SIG-M5 treated with dmso at 0.1 percent for 504 hours (cell line): ENCODE measurements at regions not wholly inside any gene's neighbourhood (a gene's known extent, or its start where the extent isn't known, plus 50 kb on each side); places are given as distances from the start of the nearest gene placed in this dataset.

Source experiments
- DNase-seq: peaks from one replicate; lab custom pipeline; 2025; ENCODE audit not compliant: unreplicated experiment; lab: John Stamatoyannopoulos, UW

- no peak for DNase-seq
These were observed 96.2 kb upstream of the INSIG1 start for GRCh38 chr7:155201325-155202087.

GRCh38 chr7:155202106-155202871 lies 95.4 kb upstream of the INSIG1 start:
- no peak for DNase-seq

GRCh38 chr7:155203059-155203881 lies 94.4 kb upstream of the INSIG1 start:
- DNase-seq: no peak

- no peak for DNase-seq
These were observed 93.6 kb upstream of the INSIG1 start for GRCh38 chr7:155203882-155204691.

GRCh38 chr7:155204744-155205367 lies 92.8 kb upstream of the INSIG1 start:
- no peak for DNase-seq

- DNase-seq: no peak
These were observed 92.0 kb upstream of the INSIG1 start for GRCh38 chr7:155205368-155206317.

- DNase-seq: no peak
These were observed 91.2 kb upstream of the INSIG1 start for GRCh38 chr7:155206318-155207020.

GRCh38 chr7:155207326-155208002 lies 90.2 kb upstream of the INSIG1 start:
- DNase-seq: no peak

- no peak for DNase-seq
These were observed 88.8 kb upstream of the INSIG1 start for GRCh38 chr7:155208681-155209477.

- DNase-seq: no peak
These were observed 88.0 kb upstream of the INSIG1 start for GRCh38 chr7:155209478-155210319.

- no peak for DNase-seq
These were observed 87.3 kb upstream of the INSIG1 start for GRCh38 chr7:155210356-155210755.

- DNase-seq: no peak
These were observed 86.5 kb upstream of the INSIG1 start for GRCh38 chr7:155211173-155211572.

GRCh38 chr7:155211761-155212160 lies 85.9 kb upstream of the INSIG1 start:
- no peak for DNase-seq

GRCh38 chr7:155212301-155213015 lies 85.2 kb upstream of the INSIG1 start:
- no peak for DNase-seq

GRCh38 chr7:155213385-155213784 lies 84.3 kb upstream of the INSIG1 start:
- no peak for DNase-seq
